ENCODE measurements at regions not wholly inside any gene's neighbourhood (a gene's known extent, or its start where the extent isn't known, plus 50 kb on each side); places are given as distances from the start of the nearest gene placed in this dataset.

DNA sequence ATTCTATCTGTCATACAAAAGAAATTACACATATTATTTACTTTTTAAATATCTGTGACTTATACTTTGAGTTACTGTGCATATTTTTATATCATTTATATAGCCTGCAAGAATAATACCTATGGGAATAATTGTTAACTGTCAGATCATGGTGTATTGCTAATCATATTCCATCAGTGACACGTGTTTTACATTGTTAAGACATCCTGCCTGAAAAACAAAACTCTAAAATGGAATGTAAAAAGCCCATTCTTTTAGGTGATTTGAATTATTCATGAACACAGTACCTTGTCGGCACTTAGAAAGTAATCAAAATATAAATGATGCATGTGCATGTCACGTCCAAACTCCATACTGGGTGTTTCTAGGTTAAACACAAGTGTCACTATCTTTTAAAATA is 533.8 kb upstream of the PCDH9 start:
- DNase-seq: no peak

DNA sequence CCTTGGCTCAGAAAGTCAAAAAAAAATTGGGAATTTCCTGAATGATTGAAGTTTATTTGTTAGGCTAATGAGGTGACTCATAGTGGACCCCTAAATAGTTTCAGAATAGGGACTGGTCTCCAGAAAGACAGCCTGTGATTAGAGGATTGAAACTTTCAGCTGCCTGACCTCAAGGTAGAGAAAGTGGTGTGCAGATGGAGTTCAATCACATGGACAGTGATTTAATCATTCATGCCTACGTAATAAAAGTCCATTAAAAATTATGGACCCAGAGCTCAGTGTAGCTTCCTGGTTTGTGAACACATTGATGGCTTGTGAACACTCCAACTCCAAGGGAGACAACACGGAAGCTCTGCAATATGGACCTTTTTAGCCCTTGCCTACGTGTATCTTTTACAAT is 533.2 kb upstream of the PCDH9 start:
- no peak for DNase-seq

DNA sequence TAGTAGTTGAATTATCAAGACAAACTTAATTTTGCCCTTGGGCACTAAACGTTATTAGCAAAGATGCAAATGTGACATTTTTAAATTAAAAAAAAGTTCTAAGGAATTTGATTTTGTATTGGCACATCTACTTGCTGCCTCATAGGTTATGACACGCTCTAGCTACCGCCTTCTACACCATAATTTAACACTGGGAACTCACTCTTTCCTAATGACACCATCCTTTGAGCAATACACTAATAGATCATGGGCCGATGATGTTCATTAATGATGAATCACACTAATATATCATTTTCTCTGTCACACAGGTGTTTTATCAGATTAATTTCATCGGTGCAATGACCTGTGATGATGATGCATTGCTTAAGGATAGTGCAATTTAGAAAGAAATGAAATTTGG is 528.8 kb upstream of the PCDH9 start:
- DNase-seq: no peak

DNA sequence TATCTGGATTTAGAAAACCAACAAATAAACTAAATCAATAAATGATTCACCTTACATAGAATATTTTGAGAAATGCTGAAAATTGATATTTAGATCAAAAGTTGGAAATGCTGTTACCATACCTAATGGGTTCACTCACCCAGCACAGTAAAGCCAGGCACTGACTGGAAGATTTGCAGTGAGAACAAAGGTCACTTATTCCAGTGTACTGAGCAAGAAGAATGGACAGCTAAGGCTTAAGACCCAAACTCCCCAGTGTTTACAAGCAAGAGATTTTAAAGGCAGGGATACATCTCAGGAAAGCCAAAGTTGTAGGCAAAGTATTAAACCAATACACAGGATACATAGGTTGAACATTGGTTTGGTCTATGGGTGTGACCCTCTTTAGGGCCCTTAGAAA is 523.9 kb upstream of the PCDH9 start:
- DNase-seq: no peak

DNA sequence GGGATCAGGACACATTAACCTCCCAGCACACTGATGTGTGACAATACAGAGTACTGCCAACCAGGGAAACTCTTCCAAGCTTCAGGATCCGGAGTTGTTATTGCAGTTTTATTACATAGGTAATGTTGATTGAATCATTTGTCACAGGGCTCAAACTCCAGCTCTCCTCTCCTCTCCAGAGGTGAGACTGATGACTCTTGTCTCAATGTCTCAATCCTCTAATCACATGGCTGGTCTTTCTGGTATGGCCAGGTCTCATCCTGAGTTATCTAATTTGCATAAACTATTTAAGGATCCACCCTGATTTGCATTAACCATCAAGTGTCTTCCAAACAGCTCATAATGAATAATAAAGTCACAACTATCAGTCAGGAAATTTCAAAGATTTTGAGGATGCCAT is 522.6 kb upstream of the PCDH9 start:
- DNase-seq: no peak

DNA sequence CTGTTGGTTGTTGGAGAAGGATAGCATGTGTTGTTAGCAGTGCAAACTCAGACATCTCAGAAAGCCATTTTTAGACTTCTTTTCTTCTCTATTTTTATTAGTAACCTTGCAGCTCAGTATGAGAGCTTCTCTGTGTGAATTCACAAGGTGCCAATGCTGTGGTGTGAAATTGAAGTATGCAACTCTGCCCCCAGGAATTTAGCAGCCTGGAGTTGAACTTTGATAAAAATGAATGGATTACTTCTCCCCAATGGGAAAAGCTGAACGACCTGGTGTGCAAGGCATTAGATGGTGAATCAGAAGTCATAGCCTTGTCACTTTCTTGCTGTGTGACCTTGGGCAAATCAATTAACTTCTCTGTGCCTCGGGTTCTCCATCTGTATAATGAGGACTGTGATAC is 512.3 kb upstream of the PCDH9 start:
- DNase-seq: no peak

DNA sequence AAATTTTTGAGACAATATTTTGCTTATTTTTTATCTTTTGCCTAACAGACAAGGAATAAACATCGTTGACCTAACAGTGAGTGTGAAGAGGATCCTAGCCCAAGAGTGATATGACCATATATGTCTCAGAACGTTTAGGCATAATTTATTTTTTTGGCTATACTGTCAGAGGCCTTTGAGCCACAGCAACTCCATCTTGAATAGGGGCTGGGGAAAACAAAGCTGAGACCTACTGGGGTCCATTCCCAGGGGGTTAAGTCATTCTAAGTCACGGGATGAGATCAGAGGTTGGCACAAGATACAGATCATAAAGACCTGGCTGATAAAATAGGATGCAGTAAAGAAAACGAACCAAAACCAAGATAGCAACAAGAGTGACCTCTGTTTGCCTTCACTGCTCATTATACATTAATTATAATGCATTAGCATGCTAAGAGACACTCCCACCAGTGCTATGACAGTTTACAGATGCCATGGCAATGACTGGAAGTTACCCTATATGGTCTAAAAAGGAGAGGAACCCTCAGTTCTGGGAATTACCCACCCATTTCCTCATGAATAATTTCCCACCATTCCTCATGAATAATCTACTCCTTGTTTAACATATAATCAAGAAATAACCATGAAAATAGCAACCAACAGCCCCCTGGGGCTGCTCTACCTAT is 510.9 kb upstream of the PCDH9 start:
- DNase-seq: no peak

DNA sequence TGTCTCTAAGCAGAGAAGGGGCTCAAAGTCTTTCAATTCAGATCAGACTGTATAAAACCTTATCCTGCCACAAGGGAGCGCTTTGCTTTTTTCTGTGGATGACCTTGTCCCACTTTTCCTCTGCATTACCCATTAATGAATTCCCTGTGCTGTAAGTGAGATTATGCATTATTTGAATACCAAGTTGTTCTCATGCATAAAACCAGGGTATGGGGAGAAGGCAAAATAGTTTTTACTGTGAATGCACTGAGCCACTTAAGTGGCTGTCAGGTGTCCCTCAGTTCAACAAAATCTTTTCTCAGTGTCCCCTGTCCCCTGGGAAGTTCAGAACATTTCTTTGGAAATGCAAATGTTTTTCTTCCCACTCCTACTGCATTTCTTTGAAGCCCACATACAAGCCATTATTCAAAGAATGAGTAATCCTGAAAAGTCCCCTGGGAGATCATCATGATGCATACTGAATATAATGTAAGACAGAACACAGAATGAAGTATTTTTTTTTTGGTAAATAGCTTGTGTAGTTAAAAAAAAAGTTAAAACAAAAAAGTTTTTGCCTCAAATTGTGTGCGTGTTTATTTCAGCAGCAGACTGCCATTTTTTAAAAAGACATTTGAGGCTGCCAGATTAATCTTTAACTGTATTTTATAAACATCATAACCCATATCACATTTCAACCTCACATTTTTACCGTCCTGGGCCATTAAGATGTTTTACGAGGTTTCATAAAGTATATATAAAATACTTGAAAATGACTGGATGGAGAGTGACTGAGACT is 506.7 kb upstream of the PCDH9 start:
- DNase-seq: peak; percentile 2 to 10

DNA sequence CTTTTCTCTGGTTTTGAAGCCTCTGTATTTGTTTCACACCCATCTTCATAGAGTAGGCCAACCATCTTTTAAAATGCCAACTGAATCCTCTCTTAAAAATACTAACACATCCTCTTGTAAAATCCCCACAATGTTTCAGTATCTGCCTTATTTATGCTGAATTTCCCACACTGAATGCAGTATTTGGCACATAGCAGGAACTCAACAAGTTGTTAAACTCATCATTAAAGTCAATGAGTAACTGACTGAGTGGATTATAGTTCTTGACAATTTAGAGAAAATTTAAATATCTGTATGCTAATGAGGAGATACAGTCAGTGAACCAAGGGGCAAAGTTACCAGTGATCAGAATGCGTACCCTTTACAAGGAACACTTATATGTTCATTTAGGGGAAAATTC is 505.5 kb upstream of the PCDH9 start:
- no peak for DNase-seq

DNA sequence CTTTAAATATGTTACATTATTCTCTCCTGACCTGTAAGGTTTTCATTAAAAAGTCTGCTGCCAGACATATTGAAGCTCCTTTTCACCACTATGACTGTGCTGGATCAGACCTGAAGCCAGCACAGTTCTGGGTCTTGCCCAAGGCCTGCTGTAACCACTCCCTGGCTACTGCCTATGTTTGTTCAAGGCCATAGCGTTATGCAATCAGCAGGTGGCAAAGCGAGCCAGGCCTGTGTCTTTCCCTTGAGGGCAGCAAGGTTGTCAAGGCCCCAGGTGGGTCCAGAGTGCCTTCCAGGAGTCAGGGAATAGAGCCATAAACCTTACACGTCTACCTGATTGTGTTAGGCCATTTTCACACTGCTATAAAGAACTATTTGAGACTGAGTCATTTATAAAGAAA is 496.8 kb upstream of the PCDH9 start:
- no peak for DNase-seq

DNA sequence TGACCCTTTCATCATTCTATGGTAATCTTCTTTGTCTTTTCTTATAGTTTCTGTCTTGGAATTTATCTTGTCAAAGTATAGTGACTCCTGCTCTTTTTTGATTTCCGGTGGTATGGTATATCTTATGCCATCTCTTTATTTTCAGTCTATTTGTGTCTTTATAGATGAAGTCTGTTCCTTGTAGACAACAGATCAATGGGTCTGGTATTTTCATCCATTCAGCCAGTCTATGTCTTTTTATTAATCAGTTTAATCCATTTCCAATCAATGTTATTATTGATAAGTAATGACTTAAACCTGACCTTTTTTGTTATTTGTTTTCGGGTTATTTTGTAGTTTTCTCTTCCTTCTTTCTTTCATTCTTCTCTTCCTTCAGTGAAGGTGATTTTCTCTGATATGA is 495.9 kb upstream of the PCDH9 start:
- DNase-seq: no peak

DNA sequence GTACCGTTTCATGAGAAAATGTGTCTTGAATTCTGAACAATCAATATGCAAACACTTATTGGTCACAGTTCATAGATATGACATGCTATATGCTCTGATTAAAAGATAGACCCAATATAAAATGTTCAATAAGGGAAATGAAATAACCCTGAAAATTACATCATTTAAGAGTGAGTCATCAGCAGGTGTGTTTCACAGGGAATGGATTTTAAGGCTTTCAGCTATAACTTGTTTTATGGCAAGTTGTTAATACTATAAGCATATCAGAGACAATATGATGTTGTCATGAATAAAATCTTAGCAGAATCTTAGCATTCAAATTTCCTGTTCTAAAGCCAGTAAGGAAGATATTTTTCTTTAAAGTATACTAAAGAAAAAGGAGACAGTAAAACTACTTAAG is 483.4 kb upstream of the PCDH9 start:
- DNase-seq: no peak

DNA sequence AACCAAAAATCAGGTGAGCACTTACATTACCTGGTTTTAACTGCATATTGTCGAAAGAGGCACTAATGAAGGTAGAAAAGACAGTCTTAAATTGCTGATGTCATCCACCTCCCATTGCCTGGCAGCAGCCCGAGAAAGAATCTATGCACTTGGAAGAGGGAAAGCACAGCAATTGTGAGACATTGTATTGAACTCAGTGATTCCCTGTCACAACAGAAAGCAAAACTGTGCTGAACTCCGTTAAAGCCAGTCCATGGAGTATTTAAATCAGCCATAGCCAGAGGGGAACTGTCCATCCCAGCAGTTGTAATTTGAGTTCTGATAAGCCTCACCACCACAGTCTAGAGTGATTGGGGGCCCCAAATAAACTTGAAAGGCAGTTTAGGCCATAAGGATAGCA is 466.6 kb upstream of the PCDH9 start:
- no peak for DNase-seq

DNA sequence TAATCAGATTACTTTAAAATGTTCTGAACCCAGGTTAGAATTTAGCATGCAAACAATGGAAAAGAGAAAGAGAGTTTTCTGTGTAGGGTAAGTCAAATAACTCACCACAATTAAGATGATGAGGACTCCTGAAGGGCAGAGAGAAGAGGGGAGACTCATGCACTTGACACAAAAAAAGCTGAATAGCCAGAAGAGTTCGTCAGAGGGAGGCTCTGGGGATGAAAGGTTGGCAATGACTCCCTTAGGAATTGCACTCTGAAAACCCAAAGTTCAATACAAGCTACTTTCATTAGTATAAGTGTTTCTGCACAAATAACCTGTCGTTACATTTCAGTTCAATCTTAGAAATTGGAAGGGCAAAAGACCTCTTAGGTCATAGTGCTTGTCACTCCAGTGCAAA is 434.4 kb upstream of the PCDH9 start:
- no peak for DNase-seq

DNA sequence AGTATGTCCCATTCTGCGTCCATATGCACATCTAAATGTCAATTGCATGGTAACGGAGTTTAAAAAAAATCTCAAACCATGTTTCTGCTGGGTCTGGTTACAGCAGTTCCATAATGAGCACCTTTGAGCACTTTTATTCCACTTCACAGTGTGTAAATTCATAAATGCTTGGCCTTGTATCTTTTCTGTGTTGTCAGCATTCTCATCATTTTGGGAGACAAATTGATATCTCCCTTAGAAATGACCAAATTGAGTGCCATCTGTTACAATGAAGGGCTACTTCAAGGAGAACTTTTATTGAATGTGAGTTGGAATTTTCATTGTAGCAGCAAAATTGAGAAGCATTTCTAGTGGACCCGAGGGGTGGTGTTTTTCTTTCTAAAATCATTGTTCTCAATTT is 432.9 kb upstream of the PCDH9 start:
- DNase-seq: no peak

DNA sequence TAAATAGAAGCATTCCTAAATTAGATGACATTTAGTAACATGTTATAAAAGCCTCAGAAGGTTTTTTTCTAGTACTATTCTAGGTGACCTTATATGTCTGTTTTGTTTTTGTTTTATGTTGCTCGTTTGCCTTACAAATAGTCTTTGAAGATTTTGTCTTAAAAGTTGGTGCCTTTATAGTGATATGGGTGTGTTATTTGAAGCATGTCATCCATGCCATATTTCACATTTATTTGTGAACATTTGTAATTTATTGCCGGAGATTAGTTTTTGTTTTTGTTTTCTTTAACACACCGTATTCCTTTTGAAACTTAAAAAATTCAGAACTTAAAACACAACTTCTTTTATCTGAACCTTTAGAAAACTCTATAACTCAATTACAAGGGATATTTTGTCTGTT is 422.8 kb upstream of the PCDH9 start:
- no peak for DNase-seq

DNA sequence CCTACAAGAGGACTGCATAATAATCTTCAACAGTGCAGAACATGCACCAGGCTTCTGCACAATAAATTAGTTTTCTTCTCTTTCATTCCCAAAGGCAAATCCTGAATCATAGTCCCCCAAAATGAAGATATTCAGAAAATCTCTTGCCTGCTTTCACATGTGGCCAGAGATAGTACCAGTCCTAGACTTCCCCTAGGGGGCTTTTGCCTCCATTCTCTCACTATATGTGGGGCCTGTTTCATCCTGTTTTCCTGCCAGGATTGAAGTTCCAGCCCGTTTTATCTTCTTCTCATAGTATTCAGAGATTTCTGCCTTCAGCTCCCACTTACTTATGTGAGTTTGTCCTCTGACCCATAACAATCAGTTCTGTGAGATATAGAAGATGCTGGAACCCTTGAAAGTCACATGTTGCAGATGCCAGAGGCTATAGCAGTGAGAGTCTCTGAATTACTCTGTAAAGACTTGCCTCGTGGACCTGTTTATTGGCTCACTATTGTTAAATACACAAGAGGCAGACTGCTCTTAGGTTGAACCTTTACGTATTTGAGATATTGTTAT is 421.9 kb upstream of the PCDH9 start:
- DNase-seq: no peak

DNA sequence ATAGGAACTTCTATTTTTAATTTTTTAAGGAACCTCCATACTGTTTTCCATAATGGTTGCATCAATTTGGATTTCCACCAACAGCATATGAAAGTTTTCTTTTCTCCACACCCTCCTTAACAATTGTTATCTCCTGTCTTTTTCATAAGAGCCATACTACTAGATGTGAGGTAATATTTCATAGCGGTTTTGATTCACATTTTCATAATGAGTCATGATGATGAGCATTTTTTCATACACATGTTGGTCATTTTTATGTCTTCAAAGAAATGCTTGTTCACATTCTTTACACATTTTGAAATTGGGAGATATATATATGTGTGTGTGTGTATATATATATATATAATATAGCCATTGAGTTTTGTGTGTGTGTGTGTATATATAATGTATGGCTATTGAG is 420.3 kb upstream of the PCDH9 start:
- no peak for DNase-seq

DNA sequence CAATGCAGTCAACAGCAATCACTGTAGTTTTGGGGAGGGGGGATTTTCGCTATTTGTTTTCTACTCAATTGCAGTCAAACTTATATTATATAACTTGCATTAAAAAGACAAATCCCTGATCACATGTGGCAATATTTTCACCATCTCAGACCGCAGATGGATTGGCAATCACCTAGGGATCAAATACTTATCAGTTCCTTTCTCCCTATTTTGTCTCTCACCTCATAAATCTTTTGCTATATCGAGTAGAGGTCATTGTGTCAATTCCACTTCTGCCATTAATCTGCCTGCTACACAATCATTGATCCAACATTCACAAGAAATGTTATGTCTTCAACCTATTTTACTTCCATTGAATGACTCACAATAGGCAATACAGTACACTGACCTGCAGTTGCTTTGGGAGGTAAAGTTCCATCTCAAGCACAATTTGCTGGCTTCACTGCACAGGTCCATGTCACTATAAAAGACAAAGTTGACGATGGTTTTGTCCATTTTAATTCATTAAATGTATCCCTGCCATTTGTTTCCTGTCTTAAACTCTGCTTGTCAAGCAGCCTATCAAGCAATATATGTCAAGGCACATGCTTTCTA is 415.8 kb upstream of the PCDH9 start:
- no peak for DNase-seq

DNA sequence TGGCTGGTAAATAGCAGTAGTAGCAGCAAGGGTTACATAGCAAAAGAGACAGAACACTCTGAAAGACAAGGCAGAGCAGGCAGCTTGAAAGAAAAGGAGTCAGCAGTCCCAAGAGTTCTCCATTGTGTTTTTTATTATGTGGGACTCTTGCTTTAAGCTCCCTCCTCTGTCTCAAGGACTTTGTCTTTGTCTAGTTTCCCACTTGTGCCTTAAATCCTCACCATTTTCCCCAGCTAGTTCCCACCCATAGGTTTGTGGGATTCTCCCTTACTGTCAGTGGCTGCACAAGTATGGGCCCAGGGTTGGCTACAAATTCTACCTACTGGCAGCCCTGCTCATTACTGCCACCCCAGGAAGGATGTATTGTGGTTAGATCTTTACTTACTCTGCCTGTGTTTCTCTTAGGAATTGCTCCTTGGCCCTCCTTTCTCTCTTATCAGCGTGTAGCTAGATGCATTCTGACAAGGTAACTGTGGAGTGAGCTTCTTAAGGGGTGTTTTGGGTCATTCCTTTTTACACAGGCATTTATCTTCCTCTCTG is 413.4 kb upstream of the PCDH9 start:
- peak; percentile 1 to 9 for DNase-seq

DNA sequence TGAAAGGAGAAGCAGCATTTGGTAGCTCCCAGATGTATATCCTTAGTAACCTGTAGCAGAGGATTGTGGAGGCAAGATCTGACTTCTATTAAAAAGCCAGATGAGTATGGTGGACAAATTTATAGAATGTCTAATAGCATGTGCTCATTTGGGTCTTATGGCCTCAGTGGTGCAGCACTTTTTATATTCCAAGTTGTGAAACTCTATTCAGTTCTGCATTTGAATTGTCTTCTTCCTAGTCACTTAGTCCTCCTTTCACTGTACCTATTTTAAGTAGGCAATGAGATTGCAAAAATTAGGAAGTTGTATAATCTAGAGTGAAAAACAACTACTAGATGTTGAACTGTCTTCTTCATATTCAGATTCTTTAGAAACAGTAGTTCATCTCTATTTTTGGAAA is 412.5 kb upstream of the PCDH9 start:
- peak; percentile 43 to 50 for DNase-seq

DNA sequence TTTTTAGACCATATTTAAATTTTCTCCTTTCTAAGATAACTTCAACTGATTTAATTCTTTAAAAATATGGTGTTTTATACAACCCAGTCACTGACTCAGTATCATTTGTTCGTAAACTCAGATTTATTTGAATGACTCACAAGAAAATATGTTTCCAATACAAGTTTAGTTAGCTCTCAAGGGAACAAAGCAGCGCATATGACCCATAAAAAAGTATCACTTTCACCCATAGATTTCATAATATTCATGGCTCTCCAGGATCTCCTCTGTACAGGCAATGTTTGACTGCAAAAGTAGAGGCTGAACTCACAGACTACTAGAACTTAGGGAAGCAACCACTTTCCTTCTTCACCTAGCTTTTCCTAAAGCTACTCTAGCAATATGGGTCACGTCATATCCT is 405.6 kb upstream of the PCDH9 start:
- DNase-seq: no peak

DNA sequence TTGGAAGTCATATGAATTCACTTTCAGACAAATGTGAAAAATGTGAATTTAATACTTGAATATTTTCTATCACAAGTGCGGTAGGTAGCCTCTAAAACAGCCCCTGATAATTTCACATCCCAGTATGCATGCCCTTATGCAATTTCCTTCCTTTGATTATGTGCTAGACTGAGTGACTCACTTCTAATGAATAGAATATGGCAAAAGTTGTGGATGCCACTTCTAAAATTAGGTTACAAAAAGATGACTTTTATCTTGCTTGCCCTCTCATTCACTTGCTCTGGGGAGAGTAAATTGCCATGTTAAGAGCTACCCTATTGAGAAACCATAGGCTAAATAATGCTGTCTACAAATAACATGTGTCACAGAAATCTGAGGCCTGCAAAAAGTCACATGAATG is 402.5 kb upstream of the PCDH9 start:
- DNase-seq: peak; percentile 56 to 57

DNA sequence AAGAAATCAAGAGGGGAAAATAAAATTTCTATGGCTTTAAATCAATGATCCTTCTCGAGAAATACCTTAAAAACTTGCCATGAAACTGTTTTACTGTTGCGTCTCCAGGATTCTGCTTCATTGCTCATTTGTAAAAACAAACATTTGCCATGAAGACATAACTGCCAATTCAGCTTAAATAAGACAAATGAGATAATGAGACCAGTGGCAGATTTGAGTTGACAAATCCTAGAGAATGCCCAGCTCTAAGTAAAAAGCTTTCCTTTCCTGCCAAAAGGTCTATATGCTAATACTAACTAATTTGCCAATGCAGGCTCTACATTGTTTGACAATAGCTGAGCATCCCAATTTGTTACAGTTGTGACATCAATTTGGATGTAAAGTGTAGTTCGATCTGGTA is 400.5 kb upstream of the PCDH9 start:
- no peak for DNase-seq
